Endothelial cell of umbilical vein (primary cell): ENCODE measurements at regions not wholly inside any gene's neighbourhood (a gene's known extent, or its start where the extent isn't known, plus 50 kb on each side); places are given as distances from the start of the nearest gene placed in this dataset.

Experiments used
- BruUV-seq: library from RNA; stranded (reverse); fragments of 400-500 nt; replicated peaks from 2 replicates; lab custom pipeline; 2021; lab: Mats Ljungman, UMichigan
- CTCF ChIA-PET: fragments of 300-600, 350-600 bp; sonication (Branson Sonifier 250); formaldehyde crosslinking; loops from one replicate; lab custom pipeline; 2021; ENCODE audit warnings: antibody characterized with exemption, inconsistent platforms; lab: Charles Lee
- POLR2A ChIA-PET: fragments of 300-600, 350-600 bp; sonication (Branson Sonifier 250); formaldehyde crosslinking; loops from one replicate; lab custom pipeline; 2021; ENCODE audit warnings: antibody characterized with exemption, inconsistent platforms; lab: Charles Lee
- DNase-seq: peaks from one replicate; pipeline ENCODE4 v3.0.0-alpha.2; 2011; ENCODE audit warnings: low read depth, low spot score
- FAIRE-seq: peaks from 2 replicates; lab custom pipeline; 2011; peaks lifted over from hg19 to GRCh38; lab: Jason Lieb, UNC
- H2AFZ ChIP-seq: 2 replicates; pipeline ENCODE4 v1.6.0; 2012; ENCODE audit warnings: low read depth, low read length, control low read depth, inconsistent platforms
- H3K27ac ChIP-seq: 2 replicates; pipeline ENCODE4 v1.5.1; 2011; ENCODE audit warnings: low read depth, mild to moderate bottlenecking, control low read depth, low read length, moderate library complexity; ENCODE audit not compliant: insufficient read depth
- H3K27me3 ChIP-seq, 2 experiments: 2 replicates each; pipeline versions ENCODE4 v1.6.0 to v1.6.1; 2011; ENCODE audit warnings: low read length in 2 of 2, mixed read lengths in 1 of 2; ENCODE audit not compliant: control insufficient read depth in 2 of 2, insufficient read depth in 2 of 2
- H3K36me3 ChIP-seq, 2 experiments: 2 replicates in 1 of 2; 3 replicates in 1 of 2; pipeline ENCODE4 v1.5.1; 2011; ENCODE audit warnings: low read length in 2 of 2, mild to moderate bottlenecking in 1 of 2, moderate library complexity in 1 of 2; ENCODE audit not compliant: control insufficient read depth in 2 of 2, insufficient read depth in 2 of 2; ENCODE audit errors: extremely low read depth in 1 of 2
- H3K4me1 ChIP-seq: 3 replicates; pipeline ENCODE4 v1.5.1; 2011; ENCODE audit warnings: mild to moderate bottlenecking, low read length; ENCODE audit not compliant: control insufficient read depth, insufficient read depth; ENCODE audit errors: extremely low read depth
- H3K4me2 ChIP-seq: 2 replicates; pipeline ENCODE4 v1.6.1; 2011; ENCODE audit warnings: low read length, control low read depth, mixed read lengths; ENCODE audit not compliant: insufficient read depth
- H3K4me3 ChIP-seq, 3 experiments: fragments of 200-600 bp in 1 of 3; sonication (generic), shearing (Covaris generic) in 1 of 3; replicated peaks in 1 of 3; 2 replicates each; pipeline ENCODE4 v1.5.1; 2011 to 2016; ENCODE audit warnings: control low read depth in 3 of 3, low read length in 3 of 3, mild to moderate bottlenecking in 2 of 3, inconsistent platforms in 1 of 3, low read depth in 1 of 3, moderate library complexity in 1 of 3; ENCODE audit not compliant: insufficient read depth in 1 of 3
- H3K79me2 ChIP-seq: 2 replicates; pipeline ENCODE4 v1.6.0; 2012; ENCODE audit warnings: low read length, inconsistent platforms; ENCODE audit not compliant: control insufficient read depth, insufficient read depth
- H3K9ac ChIP-seq: replicated peaks from 2 replicates; pipeline ENCODE3; 2011; ENCODE audit warnings: low read length, control low read depth; ENCODE audit not compliant: insufficient read depth; ENCODE audit errors: extremely low read depth
- H3K9me1 ChIP-seq: replicated peaks from 3 replicates; pipeline ENCODE4 v1.6.0; 2011; ENCODE audit warnings: mild to moderate bottlenecking, low read length; ENCODE audit not compliant: control insufficient read depth, insufficient read depth; ENCODE audit errors: extremely low read depth
- H3K9me3 ChIP-seq: replicated peaks from 2 replicates; pipeline ENCODE4 v1.5.1; 2012; ENCODE audit warnings: low read length, inconsistent platforms; ENCODE audit not compliant: control insufficient read depth, insufficient read depth
- H4K20me1 ChIP-seq: replicated peaks from 2 replicates; pipeline ENCODE3; 2011; ENCODE audit warnings: mild to moderate bottlenecking, low read length; ENCODE audit not compliant: control insufficient read depth, insufficient read depth; ENCODE audit errors: extremely low read depth
- CTCF ChIP-seq, 2 donors: IDR thresholded peaks; 1 replicate in 1 of 2; 2 replicates in 1 of 2; pipeline ENCODE4 v1.5.1; 2011; ENCODE audit warnings: low read length in 2 of 2, mild to moderate bottlenecking in 2 of 2, moderate library complexity in 2 of 2, control low read depth in 1 of 2, inconsistent platforms in 1 of 2, low read depth in 1 of 2; ENCODE audit not compliant: insufficient read depth in 1 of 2; ENCODE audit errors: extremely low read depth in 1 of 2
- EZH2 ChIP-seq: IDR thresholded peaks from 2 replicates; pipeline ENCODE4 v1.6.1; 2012; ENCODE audit warnings: borderline replicate concordance, low read depth, mild to moderate bottlenecking, moderate library complexity, low read length, inconsistent platforms; ENCODE audit not compliant: severe bottlenecking
- FOS ChIP-seq: IDR thresholded peaks from 2 replicates; pipeline ENCODE4 v1.6.1; 2011; ENCODE audit warnings: mild to moderate bottlenecking, low read length, moderate library complexity, borderline replicate concordance; ENCODE audit not compliant: insufficient read depth
- GATA2 ChIP-seq: IDR thresholded peaks from 2 replicates; pipeline ENCODE4 v1.7.0; 2011; ENCODE audit warnings: low read depth, mild to moderate bottlenecking, moderate library complexity, mixed read lengths, low read length; ENCODE audit not compliant: insufficient read length, insufficient read depth
- JUN ChIP-seq: IDR thresholded peaks from 2 replicates; pipeline ENCODE4 v1.6.1; 2011; ENCODE audit warnings: borderline replicate concordance, low read depth; ENCODE audit not compliant: insufficient read length, insufficient read depth
- MAX ChIP-seq: IDR thresholded peaks from 2 replicates; pipeline ENCODE4 v1.6.1; 2011; ENCODE audit not compliant: insufficient read depth, insufficient read length
- MYC ChIP-seq: IDR thresholded peaks from one replicate; pipeline ENCODE4 v1.6.1; 2011; ENCODE audit warnings: mild to moderate bottlenecking, low read depth, low read length
- POLR2A ChIP-seq: IDR thresholded peaks from 2 replicates; pipeline ENCODE4 v1.6.1; 2012; ENCODE audit warnings: low read depth, mild to moderate bottlenecking, control low read depth, low read length
- POLR2AphosphoS5 ChIP-seq: IDR thresholded peaks from 2 replicates; pipeline ENCODE4 v1.6.1; 2012; ENCODE audit warnings: low read depth, mild to moderate bottlenecking, control low read depth, low read length, moderate library complexity; ENCODE audit not compliant: insufficient read depth
- dilution Hi-C: fragments of 300-500 bp; cut with MboI; formaldehyde crosslinking; loops from one replicate; pipeline ENCODE4 v1.15.0; 2019; ENCODE audit warnings: low sequenced_read_pairs; ENCODE audit not compliant: extremely low pct_ligation_motif_present
- intact Hi-C: fragments of 100-400 bp; cut with micrococcal nuclease; formaldehyde crosslinking; loops from one replicate; pipeline ENCODE4 v1.10.0; 2022

- DNase-seq (no peak), FAIRE-seq (no peak)
- no peaks in the 10 kb centered on the region for H3K9me3 ChIP-seq
- no peaks in the 10 kb centered on the region for H3K36me3 ChIP-seq
- H3K9me1 ChIP-seq: no peaks in the 10 kb centered on the region
- H3K4me1 ChIP-seq: no peaks in the 10 kb centered on the region
- CTCF ChIA-PET: no interaction called here
- intact Hi-C loops: no loop called here
- BruUV-seq: no TSS peak
- H3K4me2 ChIP-seq: no peak overlapping the region
- H4K20me1 ChIP-seq: no peaks in the 10 kb centered on the region
- no peak overlapping the region for H3K27ac ChIP-seq
- no peaks in the 10 kb centered on the region for H3K79me2 ChIP-seq
- H3K4me3 ChIP-seq: no peak overlapping the region
- POLR2A ChIA-PET: no interaction called here
- TF ChIP-seq EZH2: no peak
- TF ChIP-seq MYC: no peak
- TF ChIP-seq CTCF (IDR thresholded peaks at IDR 0.05; ENCODE audit: extremely low read depth in 1 of 2, insufficient read depth in 1 of 2, low read depth in 1 of 2, low read length in 2 of 2): no peak
- TF ChIP-seq GATA2: no peak
- no peak for TF ChIP-seq JUN
- TF ChIP-seq POLR2AphosphoS5: no peak
- TF ChIP-seq POLR2A: no peak
- no peak for TF ChIP-seq FOS
- no peak for TF ChIP-seq MAX
- no peak overlapping the region for H3K9ac ChIP-seq
- H3K27me3 ChIP-seq: no peaks in the 10 kb centered on the region
- dilution Hi-C loops: no loop called here
- H2AFZ ChIP-seq: no peak overlapping the region
Measured at GRCh38 chr6:165106261-165106660, 203.1 kb downstream of the C6orf118 start.
